Transverse colon (tissue), 4 donors: ENCODE measurements at regions not wholly inside any gene's neighbourhood (a gene's known extent, or its start where the extent isn't known, plus 50 kb on each side); places are given as distances from the start of the nearest gene placed in this dataset.

Experiments
- EP300 ChIP-seq: sonication (generic); formaldehyde crosslinking; IDR thresholded peaks from one replicate; pipeline ENCODE4 v1.6.1; 2017; ENCODE audit warnings: antibody characterized with exemption, low read depth
- POLR2A ChIP-seq: fragments of 450-650 bp; IDR thresholded peaks from one replicate; pipeline ENCODE4 v1.6.1; 2016; ENCODE audit warnings: antibody characterized with exemption, mild to moderate bottlenecking, moderate library complexity
- POLR2AphosphoS5 ChIP-seq, 3 donors: sonication (generic); formaldehyde crosslinking; IDR thresholded peaks; one replicate each; pipeline ENCODE4 v1.6.1; 2016; ENCODE audit warnings: antibody characterized with exemption in 3 of 3
- TF ChIP-seq, protein P1 (sequence below), 5 experiments: fragments of 200-600 bp in 3 of 5; fragments of 450-650 bp in 2 of 5; sonication (generic) in 3 of 5; IDR thresholded peaks; 1 replicate in 2 of 5; 2 replicates in 3 of 5; pipeline ENCODE4 v1.5.1; 2016 to 2017; ENCODE audit warnings: antibody characterized with exemption in 5 of 5, inconsistent platforms in 3 of 5, mild to moderate bottlenecking in 2 of 5, moderate library complexity in 1 of 5

DNA sequence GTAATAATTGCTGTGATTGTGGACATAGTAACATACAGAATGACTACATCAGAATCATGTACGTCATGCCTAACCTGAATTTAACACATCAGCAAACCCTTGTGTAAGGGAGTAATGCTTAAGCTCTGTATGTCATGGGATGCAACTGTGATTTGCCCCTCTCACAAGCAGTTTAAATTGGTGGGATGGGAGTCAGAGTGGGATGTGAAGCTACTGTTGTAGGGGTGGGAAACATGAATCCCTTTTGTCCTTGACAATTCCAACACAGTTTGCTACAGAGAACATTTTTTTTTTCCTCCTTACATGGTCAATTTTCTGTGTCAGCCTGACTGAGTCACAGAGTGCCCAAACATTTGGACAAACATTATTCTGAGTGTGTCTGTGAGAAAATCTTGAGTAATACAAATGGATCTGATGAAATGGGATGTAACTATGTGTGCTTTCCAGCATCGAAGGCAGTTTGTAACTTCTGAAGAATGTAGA is 392.8 kb downstream of the GPM6A start:
- TF ChIP-seq, protein P1, sequence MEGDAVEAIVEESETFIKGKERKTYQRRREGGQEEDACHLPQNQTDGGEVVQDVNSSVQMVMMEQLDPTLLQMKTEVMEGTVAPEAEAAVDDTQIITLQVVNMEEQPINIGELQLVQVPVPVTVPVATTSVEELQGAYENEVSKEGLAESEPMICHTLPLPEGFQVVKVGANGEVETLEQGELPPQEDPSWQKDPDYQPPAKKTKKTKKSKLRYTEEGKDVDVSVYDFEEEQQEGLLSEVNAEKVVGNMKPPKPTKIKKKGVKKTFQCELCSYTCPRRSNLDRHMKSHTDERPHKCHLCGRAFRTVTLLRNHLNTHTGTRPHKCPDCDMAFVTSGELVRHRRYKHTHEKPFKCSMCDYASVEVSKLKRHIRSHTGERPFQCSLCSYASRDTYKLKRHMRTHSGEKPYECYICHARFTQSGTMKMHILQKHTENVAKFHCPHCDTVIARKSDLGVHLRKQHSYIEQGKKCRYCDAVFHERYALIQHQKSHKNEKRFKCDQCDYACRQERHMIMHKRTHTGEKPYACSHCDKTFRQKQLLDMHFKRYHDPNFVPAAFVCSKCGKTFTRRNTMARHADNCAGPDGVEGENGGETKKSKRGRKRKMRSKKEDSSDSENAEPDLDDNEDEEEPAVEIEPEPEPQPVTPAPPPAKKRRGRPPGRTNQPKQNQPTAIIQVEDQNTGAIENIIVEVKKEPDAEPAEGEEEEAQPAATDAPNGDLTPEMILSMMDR (IDR thresholded peaks at IDR 0.05): no peak
- TF ChIP-seq POLR2AphosphoS5 (IDR thresholded peaks at IDR 0.05): no peak
- no peak for TF ChIP-seq POLR2A
- TF ChIP-seq EP300: no peak
